CD4-positive, alpha-beta T cell (primary cell): ENCODE measurements at regions not wholly inside any gene's neighbourhood (a gene's known extent, or its start where the extent isn't known, plus 50 kb on each side); places are given as distances from the start of the nearest gene placed in this dataset.

ENCODE experiments used
- ATAC-seq: fragments of 200-7000 bp; cut with Tn5 transposase; one replicate; pipeline ENCODE4 v1.10.0; 2022; ENCODE audit warnings: mild to moderate bottlenecking; ENCODE audit not compliant: poor library complexity
- CTCF ChIA-PET: fragments of 350-600 bp; sonication (Branson Sonifier 250); formaldehyde crosslinking; loops from one replicate; lab custom pipeline; 2021; ENCODE audit warnings: antibody characterized with exemption, inconsistent platforms; lab: Charles Lee
- POLR2A ChIA-PET: fragments of 350-600 bp; sonication (Branson Sonifier 250); formaldehyde crosslinking; loops from one replicate; lab custom pipeline; 2021; ENCODE audit warnings: antibody characterized with exemption, inconsistent platforms; lab: Charles Lee
- DNase-seq, 14 experiments: peaks; one replicate each; pipeline ENCODE4 v3.0.0-alpha.2; 2013 to 2020; ENCODE audit warnings: mixed read lengths in 2 of 14
- H3K27ac ChIP-seq, 2 donors: one replicate each; pipeline versions ENCODE4 v1.5.1 to v1.7.0; 2013; ENCODE audit warnings: low read length in 2 of 2, low read depth in 1 of 2, mild to moderate bottlenecking in 1 of 2
- H3K27me3 ChIP-seq, 2 experiments: 1 replicate in 1 of 2; 2 replicates in 1 of 2; pipeline versions ENCODE4 v1.6.1 to v1.7.0; 2013; ENCODE audit warnings: low read length in 2 of 2, control low read depth in 1 of 2, mild to moderate bottlenecking in 1 of 2, moderate library complexity in 1 of 2; ENCODE audit not compliant: insufficient read depth in 2 of 2, control insufficient read depth in 1 of 2
- H3K36me3 ChIP-seq: one replicate; pipeline ENCODE4 v1.6.1; 2013; ENCODE audit warnings: low read length, control low read depth; ENCODE audit not compliant: insufficient read depth
- H3K4me1 ChIP-seq: one replicate; pipeline ENCODE4 v1.6.1; 2013; ENCODE audit warnings: low read length, control low read depth; ENCODE audit not compliant: insufficient read depth
- H3K4me3 ChIP-seq: one replicate; pipeline ENCODE4 v1.5.1; 2013; ENCODE audit warnings: mild to moderate bottlenecking, low read length, moderate library complexity
- H3K9me3 ChIP-seq, 2 experiments: 1 replicate in 1 of 2; 2 replicates in 1 of 2; pipeline versions ENCODE4 v1.6.1 to v1.7.0; 2013; ENCODE audit warnings: low read length in 2 of 2, mild to moderate bottlenecking in 2 of 2, control low read depth in 1 of 2, moderate library complexity in 1 of 2; ENCODE audit not compliant: control insufficient read depth in 1 of 2, insufficient read depth in 1 of 2
- H3K27ac Mint-ChIP-seq: one replicate; pipeline ENCODE4 v1.8.0; 2020; ENCODE audit warnings: mixed read lengths
- H3K27me3 Mint-ChIP-seq: one replicate; pipeline ENCODE4 v1.8.0; 2021; ENCODE audit warnings: mixed read lengths
- H3K36me3 Mint-ChIP-seq: one replicate; pipeline ENCODE4 v1.8.0; 2021; ENCODE audit warnings: low read depth, mixed read lengths
- H3K4me1 Mint-ChIP-seq: one replicate; pipeline ENCODE4 v1.8.0; 2021; ENCODE audit warnings: low read depth, mixed read lengths
- H3K4me3 Mint-ChIP-seq: one replicate; pipeline ENCODE4 v1.8.0; 2020; ENCODE audit warnings: mild to moderate bottlenecking, mixed read lengths
- H3K9me3 Mint-ChIP-seq: one replicate; pipeline ENCODE4 v1.8.0; 2020; ENCODE audit warnings: mixed read lengths
- CTCF ChIP-seq: fragments of 200-600 bp; IDR thresholded peaks from one replicate; pipeline ENCODE4 v1.8.0; 2022; ENCODE audit warnings: antibody characterized with exemption, mild to moderate bottlenecking
- intact Hi-C, 2 experiments: fragments of 100-400 bp; cut with DNase I in 1 of 2; cut with micrococcal nuclease in 1 of 2; formaldehyde crosslinking; loops; one replicate each; pipeline versions ENCODE4 v1.15.1 to v1.9.0; 2023 to 2025; cut with DNase I, micrococcal nuclease

GRCh38 chr18:78918707-78919106 is 60.9 kb upstream of the SALL3 start:
- H3K9me3 ChIP-seq, result peaks cover 0 to 10% of the 10 kb centered on the region in 2 experiments
- DNase-seq, result no peak

GRCh38 chr18:78919956-78920355 is 59.7 kb upstream of the SALL3 start:
- no peak for ATAC-seq
- no peak for DNase-seq
- Mint-ChIP-seq H3K4me1 (no peaks in the 10 kb centered on the region), H3K4me3 (no peak overlapping the region), H3K36me3 (no peaks in the 10 kb centered on the region), H3K27ac (no peak overlapping the region), H3K9me3 (peaks cover 3% of the 10 kb centered on the region), H3K27me3 (peaks cover 7% of the 10 kb centered on the region)
- intact Hi-C loops, result no loop called here
- H3K27me3 ChIP-seq, result no peaks in the 10 kb centered on the region
- CTCF ChIA-PET, result no interaction called here
- peaks cover 0 to 15% of the 10 kb centered on the region in 2 experiments for H3K9me3 ChIP-seq
- POLR2A ChIA-PET, result no interaction called here
- H3K27ac ChIP-seq, result no peak overlapping the region
- H3K4me1 ChIP-seq, result no peaks in the 10 kb centered on the region
- no peak for TF ChIP-seq CTCF
- no peak overlapping the region for H3K4me3 ChIP-seq
- no peaks in the 10 kb centered on the region for H3K36me3 ChIP-seq

More at GRCh38 chr18:78918707-78919106, 60.9 kb upstream of the SALL3 start:
- no peak for ATAC-seq
- TF ChIP-seq CTCF, result no peak
- Mint-ChIP-seq H3K27me3 (peaks cover 7% of the 10 kb centered on the region), H3K27ac (no peak overlapping the region), H3K36me3 (no peaks in the 10 kb centered on the region), H3K9me3 (peaks cover 3% of the 10 kb centered on the region), H3K4me1 (no peaks in the 10 kb centered on the region), H3K4me3 (no peak overlapping the region)
- no peak overlapping the region for H3K4me3 ChIP-seq
- ChIA-PET POLR2A (no interaction called here), CTCF (no interaction called here)
- intact Hi-C loops, result no loop called here
- H3K27me3 ChIP-seq, result peaks cover 0 to 2% of the 10 kb centered on the region in 2 experiments
- H3K4me1 ChIP-seq, result no peaks in the 10 kb centered on the region
- H3K36me3 ChIP-seq, result no peaks in the 10 kb centered on the region
- no peak overlapping the region for H3K27ac ChIP-seq

- Mint-ChIP-seq H3K4me1 (no peaks in the 10 kb centered on the region), H3K27ac (no peak overlapping the region), H3K36me3 (no peaks in the 10 kb centered on the region), H3K9me3 (peaks cover 3% of the 10 kb centered on the region), H3K27me3 (peaks cover 6% of the 10 kb centered on the region), H3K4me3 (no peak overlapping the region)
- H3K36me3 ChIP-seq, result no peaks in the 10 kb centered on the region
- no peaks in the 10 kb centered on the region for H3K27me3 ChIP-seq
- no peak for DNase-seq
- intact Hi-C loops, result no loop called here
- ChIA-PET POLR2A (no interaction called here), CTCF (no interaction called here)
- peaks cover 0 to 18% of the 10 kb centered on the region in 2 experiments for H3K9me3 ChIP-seq
- ATAC-seq, result no peak
- H3K4me1 ChIP-seq, result no peaks in the 10 kb centered on the region
- no peak for TF ChIP-seq CTCF
- H3K27ac ChIP-seq, result no peak overlapping the region
- no peak overlapping the region for H3K4me3 ChIP-seq
Observed at GRCh38 chr18:78920456-78921138, 59.0 kb upstream of the SALL3 start.
